ENCODE measurements at regions not wholly inside any gene's neighbourhood (a gene's known extent, or its start where the extent isn't known, plus 50 kb on each side); places are given as distances from the start of the nearest gene placed in this dataset.

DNA sequence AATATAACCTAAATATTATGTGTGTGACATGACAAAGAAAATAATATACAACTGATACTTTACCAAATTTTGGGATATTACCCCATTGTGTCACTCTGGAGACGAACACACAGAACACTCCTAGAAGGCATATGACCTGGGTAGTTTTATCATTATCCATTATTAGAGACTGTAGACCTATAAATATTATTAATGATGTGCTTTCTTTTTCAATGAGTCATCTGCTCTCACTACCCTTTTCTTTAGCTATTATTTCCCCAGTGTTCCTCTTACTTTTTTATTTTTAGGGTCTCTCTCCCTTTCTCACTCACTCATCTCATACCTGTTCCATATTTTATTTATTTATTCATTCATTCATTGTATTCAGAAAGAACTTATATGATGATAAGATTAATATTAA is 143.3 kb upstream of the ITGA4 start:
- TF ChIP-seq, protein P1, sequence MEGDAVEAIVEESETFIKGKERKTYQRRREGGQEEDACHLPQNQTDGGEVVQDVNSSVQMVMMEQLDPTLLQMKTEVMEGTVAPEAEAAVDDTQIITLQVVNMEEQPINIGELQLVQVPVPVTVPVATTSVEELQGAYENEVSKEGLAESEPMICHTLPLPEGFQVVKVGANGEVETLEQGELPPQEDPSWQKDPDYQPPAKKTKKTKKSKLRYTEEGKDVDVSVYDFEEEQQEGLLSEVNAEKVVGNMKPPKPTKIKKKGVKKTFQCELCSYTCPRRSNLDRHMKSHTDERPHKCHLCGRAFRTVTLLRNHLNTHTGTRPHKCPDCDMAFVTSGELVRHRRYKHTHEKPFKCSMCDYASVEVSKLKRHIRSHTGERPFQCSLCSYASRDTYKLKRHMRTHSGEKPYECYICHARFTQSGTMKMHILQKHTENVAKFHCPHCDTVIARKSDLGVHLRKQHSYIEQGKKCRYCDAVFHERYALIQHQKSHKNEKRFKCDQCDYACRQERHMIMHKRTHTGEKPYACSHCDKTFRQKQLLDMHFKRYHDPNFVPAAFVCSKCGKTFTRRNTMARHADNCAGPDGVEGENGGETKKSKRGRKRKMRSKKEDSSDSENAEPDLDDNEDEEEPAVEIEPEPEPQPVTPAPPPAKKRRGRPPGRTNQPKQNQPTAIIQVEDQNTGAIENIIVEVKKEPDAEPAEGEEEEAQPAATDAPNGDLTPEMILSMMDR (IDR thresholded peaks at IDR 0.05): no peak
- no peak for TF ChIP-seq POLR2A (IDR thresholded peaks at IDR 0.05)

Measured in breast epithelium (tissue), 3 donors.